Lower leg skin (tissue), 4 donors: ENCODE measurements at regions not wholly inside any gene's neighbourhood (a gene's known extent, or its start where the extent isn't known, plus 50 kb on each side); places are given as distances from the start of the nearest gene placed in this dataset.

Experiments
- DNase-seq, 2 donors: peaks; one replicate each; pipeline ENCODE4 v3.0.0-alpha.2; 2019; ENCODE audit warnings: low spot score in 2 of 2
- H3K4me3 ChIP-seq: fragments of 200-600 bp; sonication (generic); 2 replicates; pipeline ENCODE4 v1.5.1; 2017; ENCODE audit warnings: mild to moderate bottlenecking, low read depth; ENCODE audit not compliant: poor library complexity, severe bottlenecking
- POLR2A ChIP-seq, 2 donors: fragments of 450-650 bp; IDR thresholded peaks; one replicate each; pipeline ENCODE4 v1.6.1; 2016 to 2017; ENCODE audit warnings: antibody characterized with exemption in 2 of 2, mild to moderate bottlenecking in 1 of 2, moderate library complexity in 1 of 2
- WGBS, 2 donors: methylation state at CpG; one replicate each; pipeline ENCODE4 v1.1.5; 2018; 5-methylcytosine and 5-hydroxymethylcytosine counted together
- intact Hi-C: fragments of 100-400 bp; cut with DNase I; formaldehyde crosslinking; loops from one replicate; pipeline ENCODE4 v1.15.0; 2023; ENCODE audit warnings: low total_unique reads
- TF ChIP-seq, protein P1 (sequence below), 3 donors: fragments of 450-650 bp; IDR thresholded peaks; one replicate each; pipeline ENCODE4 v1.5.1; 2016; ENCODE audit warnings: antibody characterized with exemption in 3 of 3, mild to moderate bottlenecking in 3 of 3, moderate library complexity in 2 of 3

DNA sequence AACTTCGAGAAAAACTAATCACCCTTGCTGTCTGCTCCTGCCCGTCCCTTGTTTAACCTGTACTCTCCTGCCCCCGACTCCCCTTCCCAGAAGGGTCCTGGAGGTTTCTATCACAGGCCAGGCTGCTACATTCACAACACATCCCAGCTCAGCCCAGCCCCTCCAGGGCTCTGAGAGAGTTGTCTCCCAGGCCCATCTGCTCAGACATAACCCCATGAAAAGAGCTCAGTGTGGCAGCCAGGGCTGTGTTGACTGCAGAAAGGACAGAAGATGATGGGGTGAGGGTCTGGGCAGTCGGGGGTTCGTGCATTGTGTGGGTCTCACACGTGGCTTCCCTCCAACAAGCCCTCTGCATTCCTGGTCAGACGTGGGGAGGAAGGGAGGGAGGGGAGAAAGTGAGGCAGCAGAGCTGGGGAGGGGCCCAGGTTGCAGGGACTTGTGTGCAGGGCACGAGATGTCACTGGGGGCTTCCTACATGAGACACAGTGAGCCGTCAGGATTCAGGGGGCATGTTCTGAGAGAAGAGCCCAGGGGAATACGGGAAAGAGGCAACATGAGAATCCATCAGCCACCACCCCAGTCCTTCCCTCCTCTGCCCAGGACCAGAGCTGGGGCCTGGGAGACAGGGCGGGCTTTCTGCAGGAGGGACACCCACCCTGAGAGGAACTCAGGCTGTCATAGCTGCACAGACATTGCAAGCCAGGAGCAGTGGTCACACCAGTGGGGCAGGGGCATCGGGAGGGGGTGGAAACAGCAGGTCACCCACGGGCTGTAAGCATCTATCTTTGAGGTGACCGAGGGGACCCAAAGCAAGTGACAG is 372.9 kb downstream of the PREX1 start:
- 73% methylated on average over 14 of the region's 14 CpGs for WGBS, 2 donors
- intact Hi-C loops: no loop called here
- TF ChIP-seq, protein P1, sequence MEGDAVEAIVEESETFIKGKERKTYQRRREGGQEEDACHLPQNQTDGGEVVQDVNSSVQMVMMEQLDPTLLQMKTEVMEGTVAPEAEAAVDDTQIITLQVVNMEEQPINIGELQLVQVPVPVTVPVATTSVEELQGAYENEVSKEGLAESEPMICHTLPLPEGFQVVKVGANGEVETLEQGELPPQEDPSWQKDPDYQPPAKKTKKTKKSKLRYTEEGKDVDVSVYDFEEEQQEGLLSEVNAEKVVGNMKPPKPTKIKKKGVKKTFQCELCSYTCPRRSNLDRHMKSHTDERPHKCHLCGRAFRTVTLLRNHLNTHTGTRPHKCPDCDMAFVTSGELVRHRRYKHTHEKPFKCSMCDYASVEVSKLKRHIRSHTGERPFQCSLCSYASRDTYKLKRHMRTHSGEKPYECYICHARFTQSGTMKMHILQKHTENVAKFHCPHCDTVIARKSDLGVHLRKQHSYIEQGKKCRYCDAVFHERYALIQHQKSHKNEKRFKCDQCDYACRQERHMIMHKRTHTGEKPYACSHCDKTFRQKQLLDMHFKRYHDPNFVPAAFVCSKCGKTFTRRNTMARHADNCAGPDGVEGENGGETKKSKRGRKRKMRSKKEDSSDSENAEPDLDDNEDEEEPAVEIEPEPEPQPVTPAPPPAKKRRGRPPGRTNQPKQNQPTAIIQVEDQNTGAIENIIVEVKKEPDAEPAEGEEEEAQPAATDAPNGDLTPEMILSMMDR (IDR thresholded peaks at IDR 0.05): no peak
- TF ChIP-seq POLR2A (IDR thresholded peaks at IDR 0.05): no peak
- H3K4me3 ChIP-seq: no peak overlapping the region
- peak in 1 of 2 donors; percentile 69 for DNase-seq

DNA sequence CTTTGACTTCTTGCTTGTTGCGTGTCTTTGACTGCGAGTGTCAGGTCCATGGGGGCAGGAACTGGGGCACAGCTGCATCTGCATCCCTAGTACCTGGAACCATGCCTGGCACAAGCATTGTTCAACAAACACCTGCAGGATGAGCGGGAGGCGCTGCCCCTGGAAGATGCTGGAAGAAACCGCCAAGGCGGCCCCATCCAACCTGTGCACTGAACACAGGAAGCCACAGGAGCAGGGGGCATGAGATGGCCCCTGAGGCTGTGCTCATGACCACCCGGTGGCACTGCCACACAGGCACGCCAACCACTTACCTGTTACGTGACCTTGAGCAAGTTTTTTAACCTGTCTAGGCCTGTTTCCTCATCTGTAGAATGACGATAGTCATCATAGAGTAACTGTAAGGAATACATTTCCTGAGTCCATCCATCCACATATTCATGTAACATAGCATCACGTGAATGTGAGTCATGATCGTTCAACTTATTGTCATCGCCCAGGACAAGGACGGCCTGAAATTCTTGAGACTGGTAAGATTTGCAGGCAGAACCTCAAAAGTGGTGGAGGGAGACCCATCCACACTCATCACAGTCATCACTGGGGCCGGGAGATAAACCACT is 374.2 kb downstream of the PREX1 start:
- no peak for DNase-seq
- intact Hi-C loops: no loop called here
- 80 to 87% methylated on average over 15 of the region's 15 CpGs for WGBS, 2 donors
- no peak overlapping the region for H3K4me3 ChIP-seq
- TF ChIP-seq, protein P1 (IDR thresholded peaks at IDR 0.05): no peak
- no peak for TF ChIP-seq POLR2A (IDR thresholded peaks at IDR 0.05)

DNA sequence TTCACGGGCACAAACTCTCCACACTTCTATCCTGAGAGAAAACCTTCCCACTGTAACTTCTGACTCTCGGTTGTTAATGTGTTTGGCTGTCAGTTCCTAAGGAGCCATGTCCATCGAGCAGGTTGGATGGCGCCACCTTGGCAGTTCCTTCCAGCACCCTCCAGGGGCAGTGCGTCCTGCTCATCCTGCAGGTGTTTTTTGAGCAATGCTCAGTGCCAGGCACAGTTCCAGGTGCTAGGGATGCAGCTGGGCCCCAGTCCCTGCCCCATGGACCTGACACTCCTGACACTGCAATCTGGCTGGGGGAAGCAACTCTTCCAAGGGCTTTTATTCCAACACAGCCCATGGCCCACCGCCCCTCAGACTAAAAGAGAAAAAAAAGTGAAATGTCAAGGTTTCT is 376.4 kb downstream of the PREX1 start:
- 85 to 87% methylated on average over 6 of the region's 6 CpGs for WGBS, 2 donors

DNA sequence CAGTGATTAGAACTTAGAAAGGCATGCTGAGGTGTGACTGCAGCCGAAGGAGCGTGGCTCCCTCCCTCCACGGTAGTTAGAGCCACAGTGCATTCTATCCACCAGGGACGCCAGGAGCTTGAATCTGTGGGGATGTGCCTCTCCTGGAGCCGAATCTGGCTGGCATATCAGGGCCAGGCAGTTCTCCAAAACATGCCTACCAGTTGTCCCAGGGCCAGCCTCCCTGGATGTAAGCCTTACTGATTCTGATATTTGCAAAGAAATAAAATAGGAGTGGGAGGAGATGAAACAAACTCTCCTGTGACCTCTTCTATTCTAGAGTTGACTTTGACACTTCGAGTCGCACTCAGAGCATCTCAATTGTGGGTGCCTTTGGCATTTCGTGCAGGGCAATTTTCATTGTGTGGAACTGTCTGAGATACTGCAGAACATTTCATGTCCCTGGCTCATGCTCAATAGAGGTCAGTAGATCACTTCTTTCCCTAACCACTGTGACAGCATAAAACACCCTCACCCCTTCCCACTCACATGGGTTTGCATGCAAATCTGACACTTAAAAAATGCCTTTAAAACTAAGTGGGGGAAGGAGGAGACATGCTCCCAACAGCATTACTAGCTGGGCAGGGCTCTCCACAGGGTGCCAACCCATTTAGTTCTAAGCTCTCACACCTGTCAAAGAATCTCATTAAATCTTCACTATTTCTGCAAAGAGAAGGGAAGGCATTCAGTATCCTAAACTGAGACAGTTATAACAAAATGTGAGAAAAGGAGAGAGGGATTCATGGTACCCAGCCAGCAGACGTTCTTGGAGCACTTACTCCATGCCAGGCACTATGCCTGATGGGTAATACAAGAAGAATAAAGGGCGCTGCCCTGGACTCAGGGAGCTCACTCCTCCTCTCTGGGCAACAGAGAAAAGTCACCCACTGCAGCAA is 378.9 kb downstream of the PREX1 start:
- TF ChIP-seq POLR2A (IDR thresholded peaks at IDR 0.05): no peak
- TF ChIP-seq, protein P1 (IDR thresholded peaks at IDR 0.05): no peak
- intact Hi-C loops: no loop called here
- WGBS, 2 donors: 46 to 51% methylated on average over 10 of the region's 10 CpGs
- no peak overlapping the region for H3K4me3 ChIP-seq
- DNase-seq: no peak

More for the DNA sequence above, 376.4 kb downstream of the PREX1 start:
- DNase-seq: no peak
- intact Hi-C loops: no loop called here
- TF ChIP-seq, protein P1 (IDR thresholded peaks at IDR 0.05): no peak
- no peak overlapping the region for H3K4me3 ChIP-seq

DNA sequence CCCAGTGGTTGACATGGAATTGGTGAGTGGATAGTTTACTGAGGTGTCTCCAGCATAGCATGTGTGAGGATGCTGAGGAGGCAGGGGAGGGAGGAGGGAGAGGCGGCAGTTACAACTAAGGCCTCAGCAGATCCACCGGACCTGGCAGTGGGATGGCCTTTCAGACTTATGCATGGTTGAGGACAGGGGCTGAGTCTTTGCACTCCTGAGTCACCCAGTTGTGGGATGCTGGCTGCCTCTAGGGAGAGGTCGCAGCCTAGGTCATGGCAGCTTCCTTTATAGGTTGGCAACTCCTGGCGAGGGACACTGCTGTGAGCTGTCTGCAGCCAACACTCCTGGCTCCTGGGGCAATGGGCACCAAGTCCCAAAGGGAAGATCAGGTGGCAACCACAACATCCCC is 380.3 kb downstream of the PREX1 start:
- 79 to 80% methylated on average over 2 to 4 of the region's 4 CpGs for WGBS, 2 donors
- no peak for DNase-seq
- H3K4me3 ChIP-seq: no peak overlapping the region
- intact Hi-C loops: no loop called here
- no peak for TF ChIP-seq POLR2A (IDR thresholded peaks at IDR 0.05)
- TF ChIP-seq, protein P1 (IDR thresholded peaks at IDR 0.05): no peak
